ENCODE measurements at regions not wholly inside any gene's neighbourhood (a gene's known extent, or its start where the extent isn't known, plus 50 kb on each side); places are given as distances from the start of the nearest gene placed in this dataset.

DNA sequence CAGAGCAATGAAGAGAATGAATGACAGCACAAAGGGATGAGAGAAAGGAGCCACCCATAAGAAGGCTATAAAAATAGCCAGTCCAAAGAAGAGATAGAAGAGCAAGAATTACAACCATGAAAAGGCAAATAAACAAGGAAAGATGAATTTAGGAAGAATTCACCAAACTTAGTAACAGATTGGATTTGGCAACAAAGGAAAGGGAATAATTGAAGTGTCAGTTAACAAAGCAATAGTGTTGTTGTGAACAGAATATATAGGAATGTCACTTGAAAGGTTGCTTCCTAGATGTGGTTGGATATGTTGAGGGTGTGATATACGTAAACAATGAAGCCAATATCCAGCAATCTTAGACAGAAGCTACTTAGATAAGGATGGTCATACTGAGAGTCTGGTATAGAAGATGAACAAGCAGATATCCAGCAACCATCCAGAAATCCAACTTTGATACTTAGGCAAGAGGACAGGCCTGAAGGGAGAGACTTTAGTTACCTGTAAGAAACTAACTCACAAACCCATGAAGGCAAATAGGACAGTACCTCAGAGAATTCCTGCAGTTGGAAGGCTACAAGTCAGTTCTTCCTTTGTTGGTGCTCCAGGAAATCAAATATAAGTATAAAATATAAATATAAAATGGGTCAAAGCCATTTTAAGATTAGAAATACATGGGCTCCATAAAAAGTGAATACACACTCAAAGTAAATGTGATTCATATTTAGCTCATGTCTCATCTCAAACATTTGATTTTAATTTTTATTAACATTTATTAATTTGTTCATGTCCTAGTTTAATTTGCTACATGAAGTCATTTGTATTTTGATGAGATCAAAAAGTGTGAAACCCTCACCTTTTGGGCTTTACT is 106.5 kb downstream of the HFE start:
- H4K20me1 ChIP-seq (ENCODE audit: insufficient read depth) = no peaks in the 10 kb centered on the region
- peaks cover 49% of the 10 kb centered on the region for H3K79me2 ChIP-seq (ENCODE audit: insufficient read depth, low read depth)
- no peak for TF ChIP-seq CTCF (conservative IDR thresholded peaks at IDR 0.05; ENCODE audit: low read depth, low read length)
- no peaks in the 10 kb centered on the region for H3K27me3 ChIP-seq (ENCODE audit: insufficient read depth, low read depth)
- no peak overlapping the region for H3K9ac ChIP-seq
- no peak overlapping the region for H2AFZ ChIP-seq (ENCODE audit: low read depth)
- peaks cover 21% of the 10 kb centered on the region for H3K4me1 ChIP-seq (ENCODE audit: low read depth, poor library complexity, severe bottlenecking)
- no peaks in the 10 kb centered on the region for H3K36me3 ChIP-seq (ENCODE audit: insufficient read depth)
- no peak overlapping the region for H3K4me3 ChIP-seq (IDR thresholded peaks at IDR 0.05; ENCODE audit: insufficient read depth, low read depth, low read length)
- H3K27ac ChIP-seq = peak overlapping the region; percentile 25; the same call in 1 of the 2 replicates
- peak overlapping the region; percentile 73; the same call in 1 of the 2 replicates for H3K4me2 ChIP-seq

DNA sequence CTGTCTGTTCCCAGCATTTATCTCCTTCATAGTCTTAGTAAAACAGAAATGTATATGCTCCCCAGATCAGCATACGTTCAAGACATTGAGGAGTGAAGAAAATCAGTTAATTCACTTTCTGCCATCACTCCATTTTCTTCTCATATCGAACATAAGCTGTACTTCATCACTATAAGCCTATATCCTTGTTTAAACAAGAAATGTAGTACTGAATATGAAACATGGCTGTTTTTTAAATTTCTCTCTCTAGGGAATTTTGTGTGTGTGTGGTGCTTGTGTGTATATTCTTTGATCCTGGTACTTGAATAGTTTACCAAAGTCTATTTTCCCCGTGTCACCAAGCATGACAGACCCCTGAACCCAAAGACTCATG is 107.1 kb downstream of the HFE start:
- Histone ChIP-seq H3K9ac (no peak overlapping the region), H3K4me3 (IDR thresholded peaks at IDR 0.05; ENCODE audit: insufficient read depth, low read depth, low read length) (no peak overlapping the region), H3K4me1 (ENCODE audit: low read depth, poor library complexity, severe bottlenecking) (peaks cover 21% of the 10 kb centered on the region), H2AFZ (ENCODE audit: low read depth) (no peak overlapping the region), H3K27ac (no peak overlapping the region; the same call in 1 of the 2 replicates), H4K20me1 (ENCODE audit: insufficient read depth) (no peaks in the 10 kb centered on the region), H3K79me2 (ENCODE audit: insufficient read depth, low read depth) (peaks cover 53% of the 10 kb centered on the region), H3K36me3 (ENCODE audit: insufficient read depth) (no peaks in the 10 kb centered on the region), H3K27me3 (ENCODE audit: insufficient read depth, low read depth) (no peaks in the 10 kb centered on the region), H3K4me2 (peak overlapping the region; percentile 73; the same call in 1 of the 2 replicates)
- TF ChIP-seq CTCF (conservative IDR thresholded peaks at IDR 0.05; ENCODE audit: low read depth, low read length) = no peak

DNA sequence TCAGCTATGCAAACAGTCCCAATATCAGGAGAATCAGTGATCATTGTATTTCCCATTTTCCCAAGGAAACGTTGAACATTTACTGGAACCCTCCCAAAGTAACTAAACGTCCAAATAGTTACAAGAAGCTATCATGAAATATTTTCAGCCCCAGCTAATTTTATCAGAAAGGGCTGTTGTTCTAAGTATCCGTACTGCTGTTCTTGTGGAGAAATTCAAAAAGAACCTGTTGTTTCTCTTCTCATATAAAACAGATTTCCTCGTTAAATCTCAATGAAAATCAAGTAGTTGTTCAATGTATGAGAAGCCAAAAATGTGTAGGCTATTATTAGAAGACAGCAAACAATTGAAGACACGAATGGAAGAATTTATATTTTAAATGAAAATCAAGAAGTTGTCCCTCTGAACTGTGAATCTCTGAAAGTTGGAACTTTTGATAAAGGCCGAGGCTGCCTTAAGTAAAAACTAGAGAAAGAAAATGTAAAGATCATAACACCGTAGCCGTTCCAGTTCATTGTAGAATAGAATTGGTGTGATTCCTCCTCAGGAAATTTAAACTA is 107.7 kb downstream of the HFE start:
- no peak for TF ChIP-seq CTCF (conservative IDR thresholded peaks at IDR 0.05; ENCODE audit: low read depth, low read length)
- Histone ChIP-seq H3K4me2 (peak overlapping the region; percentile 73), H3K27ac (peak overlapping the region; percentile 99; the same call in 1 of the 2 replicates), H2AFZ (ENCODE audit: low read depth) (no peak overlapping the region), H3K9ac (peak overlapping the region; percentile 100; the same call in 1 of the 2 replicates), H3K4me1 (ENCODE audit: low read depth, poor library complexity, severe bottlenecking) (peaks cover 21% of the 10 kb centered on the region), H4K20me1 (ENCODE audit: insufficient read depth) (no peaks in the 10 kb centered on the region), H3K79me2 (ENCODE audit: insufficient read depth, low read depth) (peaks cover 53% of the 10 kb centered on the region), H3K27me3 (ENCODE audit: insufficient read depth, low read depth) (no peaks in the 10 kb centered on the region), H3K36me3 (ENCODE audit: insufficient read depth) (no peaks in the 10 kb centered on the region), H3K4me3 (IDR thresholded peaks at IDR 0.05; ENCODE audit: insufficient read depth, low read depth, low read length) (no peak overlapping the region)

- peak overlapping the region; percentile 100 for H3K9ac ChIP-seq
- H3K27ac ChIP-seq = peak overlapping the region; percentile 99
- no peak overlapping the region for H2AFZ ChIP-seq (ENCODE audit: low read depth)
- no peaks in the 10 kb centered on the region for H3K36me3 ChIP-seq (ENCODE audit: insufficient read depth)
- no peak for TF ChIP-seq CTCF (conservative IDR thresholded peaks at IDR 0.05; ENCODE audit: low read depth, low read length)
- peaks cover 53% of the 10 kb centered on the region for H3K79me2 ChIP-seq (ENCODE audit: insufficient read depth, low read depth)
- no peaks in the 10 kb centered on the region for H4K20me1 ChIP-seq (ENCODE audit: insufficient read depth)
- peaks cover 23% of the 10 kb centered on the region for H3K4me1 ChIP-seq (ENCODE audit: low read depth, poor library complexity, severe bottlenecking)
- no peaks in the 10 kb centered on the region for H3K27me3 ChIP-seq (ENCODE audit: insufficient read depth, low read depth)
- peak overlapping the region; percentile 73 for H3K4me2 ChIP-seq
- no peak overlapping the region for H3K4me3 ChIP-seq (IDR thresholded peaks at IDR 0.05; ENCODE audit: insufficient read depth, low read depth, low read length)
These were observed 108.2 kb downstream of the HFE start for GRCh38 chr6:26195376-26195923.
